HepG2 (cell line): ENCODE measurements at regions not wholly inside any gene's neighbourhood (a gene's known extent, or its start where the extent isn't known, plus 50 kb on each side); places are given as distances from the start of the nearest gene placed in this dataset.

ENCODE experiments used
- ATAC-seq: fragments of 200-7000 bp; cut with Tn5 transposase; 3 replicates; pipeline ENCODE4 v1.9.1; 2020; ENCODE audit warnings: mild to moderate bottlenecking, moderate library complexity
- BruUV-seq: library from RNA; stranded (reverse); fragments of 400-500 nt; replicated peaks from 2 replicates; lab custom pipeline; 2021; lab: Mats Ljungman, UMichigan
- CTCF ChIA-PET: fragments of 300-600 bp; formaldehyde crosslinking; extraction: SDS; loops from one replicate; lab custom pipeline; 2021; ENCODE audit warnings: low total read pairs, inconsistent platforms, low intra/inter-chr PET ratio; lab: Yijun Ruan, JAX
- POLR2A ChIA-PET: fragments of 350-600 bp; sonication (Branson Sonifier 250); formaldehyde crosslinking; loops from one replicate; lab custom pipeline; 2020; ENCODE audit warnings: antibody characterized with exemption, inconsistent platforms; lab: Yijun Ruan, JAX
- DNase-seq: peaks from one replicate; pipeline ENCODE4 v3.0.0-alpha.2; 2015; ENCODE audit warnings: low spot score
- FAIRE-seq: peaks from 3 replicates; lab custom pipeline; 2011; peaks lifted over from hg19 to GRCh38; lab: Jason Lieb, UNC
- H2AFZ ChIP-seq: one replicate; pipeline ENCODE4 v1.6.1; 2011; ENCODE audit warnings: low read length, inconsistent platforms
- H3K27ac ChIP-seq: fragments of 300-600 bp; 3 replicates; pipeline ENCODE4 v1.8.0; 2011; ENCODE audit warnings: mixed run types, mild to moderate bottlenecking, mixed read lengths, low read length, inconsistent platforms; ENCODE audit not compliant: insufficient read depth; ENCODE audit errors: extremely low read length
- H3K27me3 ChIP-seq, 2 experiments: fragments of 200-600 bp in 1 of 2; 2 replicates in 1 of 2; 3 replicates in 1 of 2; pipeline versions ENCODE4 v1.6.0 to v1.8.0; 2011; ENCODE audit warnings: low read length in 2 of 2, mild to moderate bottlenecking in 2 of 2, moderate library complexity in 2 of 2, inconsistent platforms in 1 of 2; ENCODE audit not compliant: insufficient read depth in 2 of 2, control insufficient read depth in 1 of 2
- H3K36me3 ChIP-seq, 2 experiments: fragments of 200-600 bp in 1 of 2; replicated peaks in 1 of 2; 2 replicates in 1 of 2; 3 replicates in 1 of 2; pipeline versions ENCODE4 v1.5.1 to v1.8.0; 2011; ENCODE audit warnings: low read length in 2 of 2, inconsistent platforms in 1 of 2; ENCODE audit not compliant: insufficient read depth in 2 of 2, control insufficient read depth in 1 of 2
- H3K4me1 ChIP-seq: 2 replicates; pipeline ENCODE4 v1.5.1; 2012; ENCODE audit warnings: low read length, inconsistent platforms; ENCODE audit not compliant: insufficient read depth
- H3K4me2 ChIP-seq: 2 replicates; pipeline ENCODE4 v1.6.0; 2011; ENCODE audit warnings: low read depth, low read length, inconsistent platforms
- H3K4me3 ChIP-seq, 3 experiments: fragments of 200-600 bp in 1 of 3; sonication (generic), shearing (Covaris generic) in 1 of 3; replicated peaks in 1 of 3; 2 replicates each; pipeline ENCODE4 v1.5.1; 2011 to 2016; ENCODE audit warnings: low read length in 3 of 3, inconsistent platforms in 2 of 3, low read depth in 2 of 3, mild to moderate bottlenecking in 2 of 3, control low read depth in 1 of 3, mixed read lengths in 1 of 3; ENCODE audit not compliant: insufficient read depth in 1 of 3
- H3K79me2 ChIP-seq: one replicate; pipeline ENCODE4 v1.6.1; 2011; ENCODE audit warnings: low read length, inconsistent platforms; ENCODE audit not compliant: insufficient read depth
- H3K9ac ChIP-seq: 2 replicates; pipeline ENCODE4 v1.6.0; 2011; ENCODE audit warnings: mild to moderate bottlenecking, low read depth, low read length, inconsistent platforms; ENCODE audit not compliant: insufficient read depth
- H3K9me3 ChIP-seq: 2 replicates; pipeline ENCODE4 v1.5.1; 2012; ENCODE audit warnings: mild to moderate bottlenecking, low read length
- H4K20me1 ChIP-seq: 2 replicates; pipeline ENCODE4 v1.6.0; 2011; ENCODE audit warnings: inconsistent platforms, mild to moderate bottlenecking, low read length, moderate library complexity; ENCODE audit not compliant: insufficient read depth
- MAFG ChIP-seq: sonication (generic); formaldehyde crosslinking; IDR thresholded peaks from 2 replicates; pipeline ENCODE4 v1.5.1; 2020; ENCODE audit warnings: mild to moderate bottlenecking, missing genetic modification reagents
- MXD3 ChIP-seq: IDR thresholded peaks from 2 replicates; pipeline ENCODE4 v1.6.1; 2016; ENCODE audit warnings: mild to moderate bottlenecking, missing biosample characterization, missing genetic modification reagents
- SMC3 ChIP-seq: IDR thresholded peaks from 2 replicates; pipeline ENCODE4 v1.6.1; 2011; ENCODE audit warnings: low read length, improper control_type of control experiment
- SOX13 ChIP-seq, 3 experiments: fragments of 450-650 bp in 1 of 3; sonication (generic) in 1 of 3; formaldehyde crosslinking in 1 of 3; IDR thresholded peaks in 2 of 3; conservative IDR thresholded peaks in 1 of 3; 2 replicates each; pipeline versions ENCODE4 v1.5.0 to v1.6.1; 2016 to 2020; ENCODE audit warnings: antibody characterized with exemption in 1 of 3, mild to moderate bottlenecking in 1 of 3, missing compliant biosample characterization in 1 of 3, missing genetic modification reagents in 1 of 3, moderate library complexity in 1 of 3
- ZMYM2 ChIP-seq: sonication (generic); formaldehyde crosslinking; IDR thresholded peaks from 2 replicates; pipeline ENCODE4 v1.8.0; 2022; ENCODE audit warnings: mild to moderate bottlenecking, missing genetic modification reagents
- ZNF335 ChIP-seq: sonication (generic); formaldehyde crosslinking; IDR thresholded peaks from 2 replicates; pipeline ENCODE4 v1.4.0; 2020; ENCODE audit warnings: missing genetic modification reagents
- ZNF383 ChIP-seq: sonication (generic); formaldehyde crosslinking; IDR thresholded peaks from 2 replicates; pipeline ENCODE4 v1.4.0; 2020; ENCODE audit warnings: missing genetic modification reagents, mild to moderate bottlenecking, borderline replicate concordance
- ZNF441 ChIP-seq: sonication (generic); formaldehyde crosslinking; IDR thresholded peaks from 2 replicates; pipeline ENCODE4 v1.7.0; 2021; ENCODE audit warnings: missing genetic modification reagents, borderline replicate concordance
- ZNF703 ChIP-seq: sonication (generic); formaldehyde crosslinking; IDR thresholded peaks from 2 replicates; pipeline ENCODE4 v1.5.1; 2020; ENCODE audit warnings: missing genetic modification reagents, mild to moderate bottlenecking, moderate library complexity, borderline replicate concordance
- ZNF878 ChIP-seq: sonication (generic); formaldehyde crosslinking; IDR thresholded peaks from 2 replicates; pipeline ENCODE4 v1.8.1; 2023; ENCODE audit warnings: mild to moderate bottlenecking, missing genetic modification reagents, moderate library complexity
- WGBS: methylation state at CpG from one replicate; pipeline ENCODE4 v1.1.6; 2017; ENCODE audit warnings: low lambda C conversion rate; 5-methylcytosine and 5-hydroxymethylcytosine counted together
- in situ Hi-C: cut with HindIII; loops from 2 replicates; pipeline ENCODE4 v1.10.0; 2017; ENCODE audit warnings: low pct_unique_long_range_greater_than_20kb; ENCODE audit not compliant: extremely low pct_ligation_motif_present
- intact Hi-C: fragments of 100-400 bp; cut with micrococcal nuclease; formaldehyde crosslinking; loops from one replicate; pipeline ENCODE4 v1.10.0; 2022; ENCODE audit not compliant: unreplicated experiment

DNA sequence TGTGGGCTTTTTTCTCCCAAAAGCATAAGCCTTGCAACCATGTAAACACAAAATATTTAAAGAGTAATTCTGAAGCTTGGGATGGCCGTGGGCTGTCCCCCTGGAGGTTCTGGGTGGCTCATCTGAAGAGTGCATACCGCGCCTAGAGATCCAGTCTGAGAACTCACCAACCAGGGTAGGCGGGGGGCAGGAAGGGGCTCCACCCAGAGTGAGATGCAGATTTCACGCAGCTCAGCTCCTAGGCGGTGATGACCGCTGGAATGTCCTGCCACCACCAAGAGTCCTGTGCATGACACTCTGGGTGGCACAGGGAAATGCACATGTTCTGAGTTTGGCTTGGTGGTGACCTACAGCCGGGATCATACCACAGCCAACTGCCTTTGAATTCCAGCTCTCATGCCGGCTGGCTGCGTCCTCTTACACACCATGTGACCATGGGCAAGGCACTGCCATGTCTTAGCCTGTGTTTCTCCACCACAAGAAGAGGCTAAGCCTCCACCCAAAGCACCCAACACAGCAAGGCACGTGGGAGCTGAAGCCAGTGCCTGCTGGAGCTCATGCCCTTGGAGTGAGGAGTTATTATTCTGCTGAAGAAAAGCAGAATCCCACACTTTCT is 125.1 kb upstream of the IQSEC1 start:
- Histone ChIP-seq H3K79me2 (peaks cover 7% of the 10 kb centered on the region), H3K9me3 (no peaks in the 10 kb centered on the region), H2AFZ (no peak overlapping the region), H3K27me3 (no peaks in the 10 kb centered on the region), H3K4me1 (peaks cover 37% of the 10 kb centered on the region), H3K4me2 (no peak overlapping the region), H3K4me3 (no peak overlapping the region), H3K36me3 (no peaks in the 10 kb centered on the region), H3K27ac (no peak overlapping the region), H3K9ac (no peak overlapping the region), H4K20me1 (peaks cover 11% of the 10 kb centered on the region; the same call in 1 of the 2 replicates)
- TF ChIP-seq MXD3 (CRISPR knock-in tag) (no peak), ZNF703 (no peak), ZMYM2 (no peak), ZNF335 (CRISPR knock-in tag) (no peak), SMC3 (no peak), ZNF383 (CRISPR knock-in tag) (no peak), ZNF441 (no peak), MAFG (CRISPR knock-in tag) (no peak), ZNF878 (CRISPR knock-in tag) (no peak), SOX13 (IDR thresholded peaks at IDR 0.05) (no peak), SOX13 (CRISPR knock-in tag; conservative IDR thresholded peaks at IDR 0.05 in 1 of 2, IDR thresholded peaks at IDR 0.05 in 1 of 2) (no peak)
- in situ Hi-C loops (no loop called here), intact Hi-C loops (no loop called here)
- ChIA-PET POLR2A (no interaction called here), CTCF (no interaction called here)
- 94% methylated on average over 9 of the region's 11 CpGs for WGBS
- FAIRE-seq: no peak
- no peak for DNase-seq
- BruUV-seq: no TSS peak
- ATAC-seq: no peak
